ENCODE measurements at regions not wholly inside any gene's neighbourhood (a gene's known extent, or its start where the extent isn't known, plus 50 kb on each side); places are given as distances from the start of the nearest gene placed in this dataset.

DNA sequence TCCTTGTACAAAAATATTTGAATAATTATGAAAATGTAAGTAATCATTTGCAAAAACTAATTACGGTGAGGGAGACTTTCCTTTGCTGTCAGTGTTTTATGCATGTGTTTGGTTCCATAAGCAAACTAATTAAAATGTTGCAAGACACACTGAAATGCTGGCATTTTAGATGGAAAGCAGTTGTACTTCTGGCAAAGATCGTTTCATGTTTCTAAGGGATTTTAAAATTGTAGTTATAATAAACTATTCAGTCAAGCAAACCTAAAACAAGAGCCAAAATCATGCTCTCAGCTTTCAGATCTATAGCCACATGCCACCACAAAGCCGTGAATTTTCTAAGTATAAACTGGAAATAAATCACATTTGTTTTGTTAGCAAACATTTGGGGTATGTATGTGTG is 240.1 kb upstream of the ZNF385D start:
- TF ChIP-seq, protein P1, sequence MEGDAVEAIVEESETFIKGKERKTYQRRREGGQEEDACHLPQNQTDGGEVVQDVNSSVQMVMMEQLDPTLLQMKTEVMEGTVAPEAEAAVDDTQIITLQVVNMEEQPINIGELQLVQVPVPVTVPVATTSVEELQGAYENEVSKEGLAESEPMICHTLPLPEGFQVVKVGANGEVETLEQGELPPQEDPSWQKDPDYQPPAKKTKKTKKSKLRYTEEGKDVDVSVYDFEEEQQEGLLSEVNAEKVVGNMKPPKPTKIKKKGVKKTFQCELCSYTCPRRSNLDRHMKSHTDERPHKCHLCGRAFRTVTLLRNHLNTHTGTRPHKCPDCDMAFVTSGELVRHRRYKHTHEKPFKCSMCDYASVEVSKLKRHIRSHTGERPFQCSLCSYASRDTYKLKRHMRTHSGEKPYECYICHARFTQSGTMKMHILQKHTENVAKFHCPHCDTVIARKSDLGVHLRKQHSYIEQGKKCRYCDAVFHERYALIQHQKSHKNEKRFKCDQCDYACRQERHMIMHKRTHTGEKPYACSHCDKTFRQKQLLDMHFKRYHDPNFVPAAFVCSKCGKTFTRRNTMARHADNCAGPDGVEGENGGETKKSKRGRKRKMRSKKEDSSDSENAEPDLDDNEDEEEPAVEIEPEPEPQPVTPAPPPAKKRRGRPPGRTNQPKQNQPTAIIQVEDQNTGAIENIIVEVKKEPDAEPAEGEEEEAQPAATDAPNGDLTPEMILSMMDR (IDR thresholded peaks at IDR 0.05) = no peak
- no peak for TF ChIP-seq ZFX (IDR thresholded peaks at IDR 0.05; ENCODE audit: borderline replicate concordance)

Measured in 22Rv1 (cell line).